Stimulated activated CD8-positive, alpha-beta memory T cell treated with anti-CD3 and anti-CD28 coated beads, Interleukin-12 subunit alpha, Interleukin-12 subunit beta, amount 100 ng/mL, for 1 hour (primary cell): ENCODE measurements at regions not wholly inside any gene's neighbourhood (a gene's known extent, or its start where the extent isn't known, plus 50 kb on each side); places are given as distances from the start of the nearest gene placed in this dataset.

Experiments used
- DNase-seq: peaks from one replicate; pipeline ENCODE4 v3.0.0-alpha.2; 2020; ENCODE audit warnings: low read depth

DNA sequence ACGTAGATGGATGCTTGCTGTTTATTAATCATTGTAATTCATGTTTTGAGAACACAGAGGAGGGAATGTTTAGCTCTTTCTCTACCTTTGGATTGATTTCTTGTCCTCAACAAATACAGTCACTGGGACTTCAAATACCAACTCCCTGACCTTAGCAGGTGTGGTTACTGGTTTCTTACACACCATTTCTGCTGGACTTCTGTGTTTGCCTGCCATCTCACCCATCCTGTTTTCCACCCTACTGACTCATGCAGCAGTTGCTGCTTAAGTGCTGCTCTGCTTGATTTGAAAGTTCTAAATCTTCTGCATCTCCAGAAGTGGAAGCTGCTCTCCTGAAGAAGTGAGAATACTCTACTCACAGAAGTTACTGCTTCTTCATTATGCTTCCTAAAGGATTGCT lies 170.3 kb downstream of the ZPLD1 start:
- DNase-seq = no peak

DNA sequence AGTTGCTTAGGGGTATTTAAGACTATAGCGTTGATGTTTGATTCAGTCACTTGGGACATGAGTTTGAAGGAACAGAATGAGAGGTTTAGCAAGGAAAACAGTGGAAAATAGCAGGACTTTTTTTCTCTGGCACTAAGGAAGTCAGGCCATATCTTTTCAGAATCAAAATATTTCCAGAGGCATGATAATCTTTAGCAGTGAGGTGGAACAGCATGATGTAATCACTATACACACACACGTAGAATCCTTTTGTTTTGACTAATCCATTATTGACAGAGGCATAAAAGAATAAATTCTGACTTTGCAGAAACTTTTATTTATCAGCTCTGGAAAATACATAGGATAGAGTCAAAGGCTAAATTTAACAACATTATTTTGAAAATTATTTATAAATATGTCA lies 174.1 kb downstream of the ZPLD1 start:
- no peak for DNase-seq

DNA sequence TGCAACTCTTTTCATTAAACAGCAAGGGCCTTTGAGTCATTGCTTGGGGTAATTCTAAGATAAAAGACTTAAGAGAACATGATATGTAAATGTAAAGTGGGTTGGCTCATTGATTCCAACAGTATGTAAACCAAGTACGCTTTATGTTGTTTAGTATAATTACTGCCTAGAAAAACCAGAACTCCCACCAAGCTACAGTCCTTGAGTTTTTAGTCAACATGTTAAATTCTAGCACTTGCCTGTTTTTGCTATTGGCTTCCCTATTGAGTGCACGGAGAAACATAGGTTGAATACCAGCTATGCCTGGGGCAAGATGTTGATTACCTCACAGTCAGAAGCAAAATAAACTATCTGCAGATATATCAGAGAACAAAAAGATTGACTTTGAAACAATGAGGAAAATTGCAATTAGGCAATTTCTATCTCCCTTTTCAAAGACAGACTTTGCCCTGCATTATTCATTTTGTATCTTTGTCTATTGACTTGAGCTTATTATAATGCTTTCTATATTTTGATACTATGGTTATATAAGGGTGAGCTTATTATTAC lies 179.3 kb downstream of the ZPLD1 start:
- no peak for DNase-seq

DNA sequence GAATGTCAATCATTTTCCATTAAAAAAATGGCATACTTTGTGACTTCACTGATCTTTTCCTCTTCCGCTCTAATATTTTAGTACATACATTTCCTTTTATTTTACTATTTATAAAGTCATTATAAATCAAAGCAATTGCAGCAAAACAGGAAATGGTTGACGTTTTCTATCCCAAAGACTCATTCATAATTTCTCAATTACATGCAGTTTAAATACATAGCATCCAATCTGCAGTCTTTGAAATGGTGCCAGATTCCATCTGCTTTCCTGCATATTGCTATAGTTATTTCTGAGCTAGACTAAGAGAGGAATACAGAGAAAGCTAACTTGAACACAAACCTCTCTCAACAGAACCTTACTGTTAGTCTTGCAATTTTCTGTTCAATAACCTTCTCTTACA lies 179.8 kb downstream of the ZPLD1 start:
- no peak for DNase-seq

DNA sequence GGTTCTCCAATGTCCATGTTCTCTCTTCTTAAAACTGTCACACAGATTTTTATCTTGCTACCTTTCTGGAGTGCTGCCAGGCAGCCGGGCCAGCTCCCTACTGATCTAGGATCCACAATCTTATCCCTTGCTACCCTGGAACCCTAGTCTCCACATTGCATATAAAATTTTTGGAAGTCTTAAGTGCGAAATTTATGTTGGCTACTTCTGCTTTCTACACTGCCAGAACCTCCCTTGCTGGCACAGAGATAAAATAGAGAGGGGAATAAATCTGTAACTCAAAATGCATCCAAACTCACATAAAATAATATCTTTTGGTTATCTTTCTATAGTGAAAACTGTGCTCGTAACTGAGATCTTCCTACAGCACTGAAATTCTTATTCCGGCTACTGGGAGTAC lies 182.6 kb downstream of the ZPLD1 start:
- DNase-seq = no peak

DNA sequence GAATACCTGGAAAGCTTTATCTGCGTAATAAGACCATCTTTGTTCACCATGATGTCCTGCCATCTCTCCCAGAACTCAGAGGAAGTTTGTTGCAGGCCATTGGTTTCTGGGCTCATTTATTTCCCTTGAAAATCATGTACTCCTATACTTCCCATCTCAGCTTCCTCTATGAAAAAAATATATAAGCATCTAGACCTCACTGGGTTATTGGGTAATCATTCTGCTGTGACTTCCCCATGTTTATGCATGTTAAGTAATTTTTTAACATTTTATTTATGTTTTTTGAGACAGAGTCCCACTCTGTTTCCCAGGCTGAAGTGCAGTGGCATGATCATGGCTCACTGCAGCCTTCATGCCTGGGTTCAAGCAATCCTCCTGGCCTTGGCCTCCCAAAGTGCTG lies 184.5 kb downstream of the ZPLD1 start:
- DNase-seq = no peak

DNA sequence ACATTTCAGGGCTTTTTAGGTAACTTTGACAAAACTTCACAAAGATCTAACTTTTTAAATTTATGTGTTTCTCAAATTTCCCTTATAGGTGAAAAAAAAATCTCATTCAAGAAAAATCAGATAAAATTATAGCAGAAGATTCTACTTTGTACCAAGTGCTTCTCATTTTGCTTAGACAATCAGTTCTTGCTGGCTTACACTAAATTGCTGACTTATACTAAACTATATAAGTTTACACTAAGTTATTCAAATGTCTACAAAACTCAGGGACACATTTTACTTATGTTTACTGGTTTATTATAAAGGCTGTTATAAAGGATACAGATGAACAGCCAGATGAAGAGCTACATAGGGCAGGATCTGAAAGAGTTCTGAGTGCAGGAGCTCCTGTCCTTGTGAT lies 195.1 kb downstream of the ZPLD1 start:
- no peak for DNase-seq

DNA sequence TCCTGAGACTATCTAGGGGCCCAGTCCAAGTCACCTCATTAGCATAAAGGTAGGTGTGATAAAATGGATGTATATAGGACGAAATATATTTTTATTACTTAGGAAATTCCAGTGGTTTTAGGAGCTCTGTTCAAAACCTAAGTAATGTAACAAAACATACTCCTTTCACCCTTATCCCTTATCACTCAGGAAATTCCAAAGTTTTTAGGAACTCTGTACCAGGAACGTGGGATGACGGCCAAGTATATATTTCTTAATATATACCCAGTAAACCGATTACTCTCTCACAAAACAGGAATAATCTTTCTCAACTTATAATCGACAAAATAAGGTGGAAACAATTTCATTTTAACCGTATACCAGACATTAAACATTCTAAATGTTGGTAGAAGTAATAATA lies 195.7 kb downstream of the ZPLD1 start:
- no peak for DNase-seq

DNA sequence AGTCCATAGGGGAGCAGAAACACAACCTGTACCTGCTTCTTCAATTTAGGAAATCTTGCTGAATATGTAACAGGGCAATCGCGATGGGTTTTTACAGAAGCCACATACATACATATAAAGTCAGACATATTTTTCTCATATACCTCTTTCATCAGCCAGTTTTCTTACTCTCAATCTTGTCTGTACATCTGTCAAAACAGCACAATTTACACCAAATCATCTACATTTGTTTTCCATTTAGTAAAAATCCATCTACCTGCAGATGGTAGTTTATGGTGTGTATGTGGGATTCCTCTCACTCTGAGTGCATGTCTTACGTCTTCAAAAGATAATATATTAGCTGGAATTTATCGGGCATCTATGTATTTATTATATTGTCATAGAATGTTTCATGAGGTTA lies 208.7 kb downstream of the ZPLD1 start:
- no peak for DNase-seq

DNA sequence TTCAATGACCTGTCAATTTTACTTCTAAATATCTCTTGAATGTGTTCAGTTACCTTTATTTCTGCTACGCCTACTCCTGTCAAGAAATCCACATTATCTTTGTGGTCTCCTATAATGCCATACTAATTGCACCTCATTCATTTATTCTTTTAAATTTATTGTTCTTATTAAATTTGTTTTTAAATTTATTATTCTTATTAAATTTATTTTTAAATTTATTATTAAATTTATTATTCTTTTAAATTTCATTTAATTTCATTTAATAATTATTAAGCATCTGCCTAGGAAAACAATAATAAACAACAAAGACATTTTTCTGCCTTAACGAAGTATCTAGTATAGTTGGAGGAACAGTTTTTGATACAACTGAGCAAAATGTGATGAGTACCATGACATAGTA lies 211.7 kb downstream of the ZPLD1 start:
- no peak for DNase-seq

DNA sequence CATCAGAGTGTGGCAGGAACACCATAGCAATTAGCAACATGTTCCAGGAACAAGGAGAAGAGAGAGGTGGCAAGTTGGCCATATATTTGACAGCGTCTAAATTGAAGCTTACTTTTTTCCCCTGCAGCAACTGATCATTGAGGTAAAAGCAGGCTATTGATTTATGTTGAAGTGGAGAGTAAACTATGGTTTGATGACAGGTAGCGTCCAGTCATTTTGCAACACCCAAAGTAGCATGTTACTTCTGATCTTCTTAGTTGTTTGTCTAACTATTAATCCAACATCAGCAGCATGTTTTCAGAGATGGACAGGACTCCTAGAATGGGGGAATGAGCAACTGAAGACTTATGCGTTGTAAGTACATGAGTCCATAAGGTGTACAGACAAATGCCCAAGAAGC lies 225.8 kb downstream of the ZPLD1 start:
- DNase-seq = no peak

DNA sequence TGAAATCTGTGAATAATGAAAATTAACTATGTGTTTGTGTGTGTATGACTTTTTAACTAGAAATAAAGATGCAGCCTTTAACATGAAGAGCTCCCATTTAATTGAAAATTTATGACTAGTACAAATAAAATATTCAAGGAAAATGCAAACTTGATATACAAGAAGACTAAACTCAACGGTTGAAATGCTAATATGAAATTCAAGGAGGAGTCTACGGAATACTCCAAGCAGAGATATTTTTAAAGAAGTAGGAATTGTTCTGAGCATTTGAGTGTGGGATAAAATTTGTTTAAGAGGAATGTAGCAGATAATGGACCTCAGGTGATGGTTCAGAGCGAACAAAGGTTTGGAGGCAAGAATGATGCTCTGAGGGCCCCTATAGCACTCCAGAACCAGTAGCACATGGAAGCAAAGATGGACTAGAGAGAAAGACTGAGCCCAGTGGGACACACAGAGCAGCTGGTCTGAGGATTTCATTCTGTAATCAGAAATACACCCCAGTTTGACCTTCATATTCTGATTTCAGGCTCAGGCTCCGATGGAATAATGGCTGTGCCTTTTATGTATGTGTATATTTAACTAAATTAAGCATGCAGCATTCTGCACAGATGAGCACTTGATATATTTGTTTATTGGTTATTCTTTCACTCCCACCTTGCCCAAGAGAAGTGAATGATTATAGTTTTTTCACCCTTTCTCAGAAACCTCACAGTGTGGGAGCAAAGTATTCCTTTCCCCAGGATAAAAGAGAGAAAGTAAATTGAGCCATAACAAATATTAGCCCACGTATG lies 227.1 kb downstream of the ZPLD1 start:
- no peak for DNase-seq

DNA sequence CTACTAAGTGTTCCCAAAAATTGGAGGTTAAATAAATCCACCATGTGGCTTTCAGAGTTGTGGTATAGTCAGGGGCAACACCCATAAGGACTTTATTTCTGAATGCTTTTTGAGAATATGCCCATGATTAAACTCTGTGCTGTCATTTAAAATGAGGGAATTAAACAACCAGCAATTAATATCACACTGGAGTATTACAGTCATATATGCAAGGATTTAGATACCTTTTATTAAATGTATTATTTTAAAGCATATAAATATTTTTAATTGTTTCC lies 227.6 kb downstream of the ZPLD1 start:
- no peak for DNase-seq

DNA sequence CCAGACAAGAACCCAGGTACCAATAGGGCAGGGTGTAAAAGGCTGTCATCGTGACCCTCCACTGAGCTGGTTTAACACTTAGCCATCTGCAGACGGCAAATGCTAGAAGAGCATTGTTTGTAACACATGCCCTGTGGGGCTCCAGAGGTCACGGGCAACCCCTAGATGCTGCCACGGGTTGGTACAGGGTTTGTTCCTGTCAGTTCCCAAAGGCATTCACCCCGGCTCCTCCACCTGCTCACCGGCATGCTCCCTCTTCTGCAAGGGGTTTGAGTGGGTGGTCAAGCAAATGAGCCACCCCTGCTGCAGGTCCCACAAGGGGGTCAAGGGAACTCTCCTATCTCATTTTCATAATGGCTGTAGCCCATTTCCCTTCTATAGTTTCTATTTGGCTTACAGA lies 229.3 kb downstream of the ZPLD1 start:
- DNase-seq = no peak

DNA sequence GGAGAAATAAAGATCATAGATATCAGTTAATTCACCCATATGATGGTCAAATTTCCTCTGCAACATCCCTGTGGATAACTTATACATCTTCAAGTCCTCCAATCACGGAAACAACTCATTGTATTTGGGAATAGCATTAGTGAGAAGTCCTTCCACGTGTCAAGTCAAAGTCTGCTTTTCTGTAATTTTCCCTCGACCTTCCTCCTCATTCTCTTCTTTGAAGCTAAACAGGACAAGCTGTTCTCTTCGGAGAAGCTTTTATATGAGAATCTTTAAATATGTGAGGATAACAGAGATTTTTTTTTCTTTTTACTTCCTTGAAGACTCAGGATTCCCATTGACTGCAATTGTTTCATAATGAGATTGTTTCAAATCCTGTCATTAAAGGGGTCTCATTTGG lies 230.4 kb downstream of the ZPLD1 start:
- no peak for DNase-seq

DNA sequence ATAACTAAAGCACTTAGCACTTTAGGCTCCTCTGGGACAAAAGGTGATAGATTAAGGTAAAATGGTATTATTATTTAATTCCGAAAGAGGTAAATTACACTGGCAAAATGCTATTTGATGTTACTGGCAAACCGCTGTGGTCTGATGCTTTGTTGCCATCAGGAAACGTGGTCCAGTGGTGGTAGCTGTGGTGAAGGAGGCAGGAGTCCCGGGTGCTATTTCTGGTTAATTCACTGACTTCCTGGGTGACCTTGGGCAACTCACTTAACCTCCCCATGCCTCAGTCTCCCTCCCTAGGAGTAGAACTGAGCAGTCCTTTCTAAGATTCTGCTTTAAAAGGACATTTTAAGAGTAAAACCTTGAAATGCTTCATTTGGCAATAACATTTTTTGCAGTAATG lies 233.4 kb downstream of the ZPLD1 start:
- DNase-seq = no peak

DNA sequence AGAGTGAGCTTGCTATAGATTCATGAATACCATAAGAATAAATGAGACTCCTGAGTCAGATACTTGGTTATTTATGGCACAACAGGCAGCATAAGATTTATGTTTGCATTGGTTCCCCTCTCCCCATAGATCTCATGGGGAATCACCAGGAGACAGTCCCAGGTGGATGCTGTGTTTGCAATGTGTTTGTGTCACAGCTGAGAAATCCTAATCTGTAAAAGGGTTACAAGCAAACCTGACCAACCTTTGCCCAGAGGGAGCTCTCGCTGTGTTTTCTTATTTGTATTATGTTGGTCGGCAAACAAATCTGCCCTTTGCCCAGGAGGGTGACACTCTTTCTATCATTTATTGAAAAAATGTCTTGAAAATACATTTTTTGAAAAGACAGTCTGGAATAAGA lies 236.2 kb downstream of the ZPLD1 start:
- DNase-seq = no peak

DNA sequence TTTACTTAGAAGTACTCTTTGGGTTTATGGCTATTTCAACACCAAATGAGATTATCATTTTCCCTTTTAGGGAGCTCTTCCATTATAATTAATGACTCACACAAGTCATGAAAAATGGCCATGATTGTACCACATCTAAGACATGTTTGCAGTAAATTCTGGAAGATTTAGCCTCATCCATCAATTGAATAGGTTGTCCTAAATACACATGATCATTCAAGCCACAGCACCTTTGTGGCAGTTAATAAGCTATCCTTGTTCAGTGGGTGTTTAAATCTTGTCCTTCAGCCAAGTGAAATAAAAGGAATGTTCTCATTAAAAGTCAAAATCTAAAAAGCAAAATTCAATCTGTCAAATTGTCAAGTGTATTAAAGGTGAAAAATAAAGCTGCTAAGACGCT lies 237.5 kb downstream of the ZPLD1 start:
- DNase-seq = no peak

DNA sequence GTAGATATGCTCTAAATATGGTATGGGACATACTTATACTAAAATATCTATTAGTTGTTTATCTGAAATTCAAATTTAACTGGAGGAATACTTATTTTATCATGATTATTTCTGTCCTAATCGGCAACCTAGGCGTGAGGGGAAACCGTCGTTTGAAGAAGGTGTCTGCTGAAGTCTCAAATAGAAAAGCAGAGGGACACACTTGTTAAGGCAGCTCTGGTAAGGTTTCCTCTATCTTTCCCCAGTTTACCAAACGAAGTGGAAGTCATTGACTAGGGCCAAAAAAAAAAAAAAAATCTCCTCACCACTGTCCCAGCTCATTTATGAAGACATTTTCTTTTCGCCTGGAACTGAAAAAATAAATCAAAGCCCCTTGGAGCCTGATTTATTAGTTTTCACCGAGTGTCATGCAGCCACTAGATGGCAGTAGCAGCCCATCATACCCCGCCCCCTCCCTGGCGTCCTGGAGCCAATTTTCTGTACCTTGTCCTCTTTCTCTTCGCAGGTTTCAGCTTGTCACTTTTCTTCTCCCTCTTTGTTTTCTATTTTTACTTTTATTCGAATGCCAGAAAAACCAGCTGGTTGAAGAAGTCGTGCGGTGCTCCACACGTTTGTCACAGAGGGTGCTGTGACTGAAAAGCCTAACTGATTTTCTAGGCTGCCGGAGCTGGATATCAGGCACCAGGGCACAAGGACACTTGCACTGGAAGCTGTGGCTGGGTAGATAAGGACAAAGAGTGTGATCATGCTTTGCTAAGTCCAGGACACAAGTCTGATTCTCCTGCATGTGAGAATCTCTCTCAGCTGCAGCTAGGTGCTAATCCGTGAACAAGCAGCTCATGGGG lies 238.7 kb downstream of the ZPLD1 start:
- peak; percentile 28 for DNase-seq

DNA sequence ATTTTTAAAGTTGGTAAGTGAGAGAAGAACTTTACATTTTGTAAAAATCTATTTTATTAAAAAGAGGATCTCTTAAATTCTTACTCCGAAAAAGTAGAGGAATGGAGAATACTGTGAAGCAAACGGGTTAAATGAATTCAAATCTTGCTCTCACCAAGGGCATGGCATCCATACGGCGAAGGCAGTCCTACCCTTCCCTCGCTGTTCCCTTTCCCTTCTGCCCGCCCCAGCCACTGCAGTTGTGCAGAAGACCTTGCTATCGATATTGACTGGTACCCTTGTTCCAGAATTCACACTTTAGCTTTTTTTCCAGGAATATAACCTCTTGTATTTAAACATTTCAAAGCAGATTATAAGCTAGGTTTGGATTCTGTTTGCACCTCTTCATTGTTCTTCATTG lies 239.5 kb downstream of the ZPLD1 start:
- no peak for DNase-seq

DNA sequence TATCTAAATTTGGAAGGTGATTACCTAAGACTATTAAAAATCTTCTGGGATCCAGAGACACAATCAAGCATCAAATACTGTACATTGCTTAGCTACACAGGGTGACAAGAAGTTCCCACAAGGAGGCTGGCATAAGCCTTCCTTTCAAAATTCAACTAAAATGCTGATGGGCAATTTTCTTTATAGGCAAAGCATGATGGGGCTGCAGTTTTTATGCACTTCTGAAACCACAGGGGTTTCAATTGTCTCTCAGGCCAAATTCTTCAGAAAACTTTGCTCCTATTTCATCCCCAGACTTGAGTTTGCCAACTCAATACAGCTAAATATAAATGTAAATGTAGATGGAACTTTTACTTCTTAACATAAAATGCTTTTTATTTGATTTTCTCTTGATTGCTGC lies 241.6 kb downstream of the ZPLD1 start:
- DNase-seq = no peak

DNA sequence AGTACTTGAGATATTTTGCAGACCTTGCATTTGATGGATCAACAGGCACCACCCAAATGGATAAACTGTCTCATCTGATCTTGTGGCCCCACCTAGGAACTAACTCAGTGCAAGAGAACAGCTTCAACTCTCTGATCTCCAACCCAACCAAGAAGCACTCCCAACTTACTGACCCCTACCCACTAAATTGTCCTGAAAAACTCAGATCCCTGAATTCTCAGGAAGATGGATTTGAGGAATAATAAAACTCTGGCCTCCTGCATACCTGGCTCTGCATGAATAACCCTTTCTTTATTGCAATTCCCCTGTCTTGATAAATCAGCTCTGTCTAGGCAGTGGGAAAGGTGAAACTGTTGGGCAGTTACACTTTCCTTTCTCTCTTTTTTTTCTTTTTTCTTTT lies 247.9 kb downstream of the ZPLD1 start:
- no peak for DNase-seq

DNA sequence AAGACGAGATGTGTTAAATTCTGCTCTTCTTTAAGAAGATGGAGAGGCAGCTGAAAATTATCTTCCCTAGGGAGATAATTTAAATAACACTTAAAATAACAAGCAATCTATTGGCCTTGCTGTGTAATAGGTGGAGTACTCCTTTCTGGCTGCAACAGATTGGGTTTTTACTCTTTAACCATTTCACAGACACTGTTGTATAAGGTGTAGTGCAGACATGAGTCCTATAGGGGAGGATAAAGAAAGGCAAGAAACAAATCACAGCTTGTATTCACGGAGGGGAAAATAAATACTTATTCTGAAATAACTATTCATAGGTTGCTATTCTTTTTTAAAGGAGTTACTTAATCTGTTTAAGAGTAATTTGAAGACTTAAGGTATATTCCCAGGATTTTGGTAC lies 252.0 kb downstream of the ZPLD1 start:
- DNase-seq = no peak
